PC-9 (cell line): ENCODE measurements at regions not wholly inside any gene's neighbourhood (a gene's known extent, or its start where the extent isn't known, plus 50 kb on each side); places are given as distances from the start of the nearest gene placed in this dataset.

Source experiments
- BruUV-seq: library from RNA; stranded (reverse); fragments of 400-500 nt; replicated peaks from 2 replicates; lab custom pipeline; 2021; lab: Mats Ljungman, UMichigan
- CTCF ChIA-PET: fragments of 300-600 bp; sonication (Branson Sonifier 250); formaldehyde crosslinking; loops from one replicate; lab custom pipeline; 2022; ENCODE audit warnings: antibody characterized with exemption; lab: Charles Lee
- POLR2A ChIA-PET: fragments of 300-600 bp; sonication (Branson Sonifier 250); formaldehyde crosslinking; loops from one replicate; lab custom pipeline; 2022; ENCODE audit warnings: antibody characterized with exemption; ENCODE audit not compliant: unreplicated experiment; lab: Charles Lee
- DNase-seq, 2 experiments: peaks; one replicate each; pipeline versions ENCODE4 v3.0.0 to v3.0.0-alpha.2; 2015 to 2022; ENCODE audit warnings: mixed read lengths in 1 of 2
- H2AFZ ChIP-seq: fragments of 200-600 bp; sonication (generic); 2 replicates; pipeline ENCODE4 v1.8.1; 2017; ENCODE audit warnings: antibody characterized with exemption
- H3F3A ChIP-seq: fragments of 200-600 bp; sonication (generic); 2 replicates; pipeline ENCODE4 v1.8.1; 2017; ENCODE audit warnings: antibody characterized with exemption, mild to moderate bottlenecking, low read depth; ENCODE audit not compliant: insufficient read depth
- H3K27ac ChIP-seq: fragments of 200-600 bp; sonication (generic); 2 replicates; pipeline ENCODE4 v1.6.1; 2016; ENCODE audit warnings: mixed run types
- H3K27me3 ChIP-seq: fragments of 200-600 bp; sonication (generic); 2 replicates; pipeline ENCODE4 v1.6.1; 2016; ENCODE audit warnings: low read depth, mixed run types; ENCODE audit not compliant: insufficient read depth
- H3K36me3 ChIP-seq: fragments of 200-600 bp; sonication (generic); 2 replicates; pipeline ENCODE4 v1.6.1; 2016; ENCODE audit warnings: low read depth, mixed run types
- H3K4me1 ChIP-seq: fragments of 200-600 bp; sonication (generic); replicated peaks from 2 replicates; pipeline ENCODE4 v1.6.1; 2016; ENCODE audit warnings: mixed run types; ENCODE audit not compliant: insufficient read depth
- H3K4me2 ChIP-seq: fragments of 200-600 bp; sonication (generic); 2 replicates; pipeline ENCODE4 v1.6.1; 2017; ENCODE audit warnings: mixed run types
- H3K4me3 ChIP-seq: fragments of 200-600 bp; sonication (generic); 2 replicates; pipeline ENCODE4 v1.6.1; 2016; ENCODE audit warnings: mixed run types
- H3K79me2 ChIP-seq: fragments of 200-600 bp; sonication (generic); 2 replicates; pipeline ENCODE4 v1.6.1; 2017; ENCODE audit warnings: low read depth, mixed run types
- H3K9me2 ChIP-seq: fragments of 200-600 bp; sonication (generic); 2 replicates; pipeline ENCODE4 v1.8.1; 2017; ENCODE audit warnings: mild to moderate bottlenecking; ENCODE audit not compliant: insufficient read depth
- H3K9me3 ChIP-seq: fragments of 200-600 bp; sonication (generic); 2 replicates; pipeline ENCODE4 v1.8.1; 2016; ENCODE audit warnings: low read depth; ENCODE audit not compliant: insufficient read depth
- H4K20me1 ChIP-seq: fragments of 200-600 bp; sonication (generic); 2 replicates; pipeline ENCODE4 v1.8.1; 2017; ENCODE audit not compliant: insufficient read depth
- CTCF ChIP-seq: fragments of 200-600 bp; sonication (generic); conservative IDR thresholded peaks from 2 replicates; pipeline ENCODE4 v1.6.1; 2017; ENCODE audit warnings: mixed run types, antibody characterized with exemption, mild to moderate bottlenecking, moderate library complexity
- EZH2 ChIP-seq: fragments of 200-600 bp; sonication (generic); IDR thresholded peaks from 2 replicates; pipeline ENCODE4 v1.8.0; 2017; ENCODE audit warnings: antibody characterized with exemption, low read depth
- intact Hi-C: fragments of 100-400 bp; cut with micrococcal nuclease; formaldehyde crosslinking; loops from one replicate; pipeline ENCODE4 v1.10.0; 2022; ENCODE audit not compliant: unreplicated experiment

DNA sequence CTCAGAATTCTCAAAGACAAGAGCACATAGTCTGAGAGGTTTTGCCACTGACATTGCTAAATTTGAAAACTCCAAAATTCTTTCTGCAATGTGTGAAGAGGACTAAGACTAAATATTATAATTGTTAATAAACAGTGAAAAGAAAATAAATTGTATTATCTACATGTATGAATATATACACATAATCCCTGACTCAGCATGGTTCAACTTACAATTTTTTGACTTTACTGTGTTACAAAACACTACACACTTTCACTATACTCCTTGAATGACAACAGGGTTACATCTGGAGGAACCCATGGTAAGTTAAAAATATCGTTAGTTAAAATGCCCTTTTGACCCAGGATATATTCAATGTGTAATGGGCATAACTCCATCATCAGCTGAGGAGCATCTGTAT is 2017.2 kb upstream of the TENM3 start:
- CTCF ChIA-PET, result no interaction called here

DNA sequence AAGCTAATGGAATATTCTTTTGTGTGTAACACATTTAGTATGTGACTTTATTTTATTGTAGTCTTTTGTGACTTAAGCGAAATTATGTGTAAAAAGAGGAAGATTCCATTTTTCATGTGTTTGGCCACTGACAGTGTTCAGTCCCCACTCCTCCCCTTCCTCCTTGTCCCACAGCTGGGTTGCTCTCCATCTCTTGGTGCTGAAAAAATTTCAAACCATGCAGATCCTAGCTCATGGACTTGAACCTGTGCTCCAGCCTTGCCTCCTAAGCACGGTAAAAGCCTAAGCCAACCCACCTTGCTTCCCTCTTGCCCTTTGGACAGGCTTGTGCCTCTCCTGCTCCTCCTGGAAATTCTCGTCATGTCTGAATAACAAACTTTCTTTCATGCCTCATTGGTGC is 2008.5 kb upstream of the TENM3 start:
- DNase-seq, result no peak
- ChIA-PET POLR2A (no interaction called here), CTCF (interaction anchor here (0.7 kb wide), 1 partner anchor 375 kb away, joined by 3 read pairs; no protein-coding TSS in a partner anchor)
- Histone ChIP-seq H3K27me3 (no peaks in the 10 kb centered on the region), H3K9me3 (no peaks in the 10 kb centered on the region), H3K36me3 (no peaks in the 10 kb centered on the region), H3K9me2 (no peaks in the 10 kb centered on the region), H3K79me2 (no peaks in the 10 kb centered on the region), H3K4me1 (no peaks in the 10 kb centered on the region), H2AFZ (no peak overlapping the region), H3K27ac (no peak overlapping the region), H3F3A (no peaks in the 10 kb centered on the region), H4K20me1 (no peaks in the 10 kb centered on the region), H3K4me2 (no peak overlapping the region), H3K4me3 (no peak overlapping the region)
- intact Hi-C loops, result no loop called here
- BruUV-seq, result no TSS peak
- TF ChIP-seq EZH2 (no peak), CTCF (no peak)

More for the DNA sequence above, 2017.2 kb upstream of the TENM3 start:
- no peak for DNase-seq
- Histone ChIP-seq H3K27ac (no peak overlapping the region), H3K4me3 (no peak overlapping the region), H3K9me3 (no peaks in the 10 kb centered on the region), H2AFZ (no peak overlapping the region), H3F3A (no peaks in the 10 kb centered on the region), H3K27me3 (no peaks in the 10 kb centered on the region), H3K4me1 (no peaks in the 10 kb centered on the region), H3K79me2 (no peaks in the 10 kb centered on the region), H3K4me2 (no peak overlapping the region), H3K36me3 (no peaks in the 10 kb centered on the region), H4K20me1 (no peaks in the 10 kb centered on the region), H3K9me2 (no peaks in the 10 kb centered on the region)
- POLR2A ChIA-PET, result no interaction called here
- TF ChIP-seq EZH2 (no peak), CTCF (no peak)
- intact Hi-C loops, result no loop called here
- no TSS peak for BruUV-seq

DNA sequence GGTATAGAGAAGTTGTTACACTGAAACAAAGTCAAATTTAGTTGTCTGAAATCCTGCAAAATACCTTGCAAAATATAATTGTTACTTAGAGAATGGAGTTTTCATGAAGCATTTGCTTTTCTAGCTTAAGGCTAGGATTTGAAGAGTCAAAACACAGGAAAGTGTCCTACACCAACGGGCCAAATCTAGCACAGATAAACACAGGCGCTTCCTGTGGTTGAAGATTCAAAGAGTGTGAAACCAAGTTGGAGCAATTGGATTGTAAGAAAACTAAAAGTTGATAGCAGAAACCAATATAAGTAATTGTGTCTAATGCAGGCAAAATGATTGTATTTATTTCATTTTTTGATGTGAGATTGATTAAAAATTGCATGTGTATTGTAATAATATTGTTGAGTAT is 2002.5 kb upstream of the TENM3 start:
- H3K4me2 ChIP-seq, result no peak overlapping the region
- H3K27me3 ChIP-seq, result no peaks in the 10 kb centered on the region
- no TSS peak for BruUV-seq
- DNase-seq, result no peak
- H3K79me2 ChIP-seq, result no peaks in the 10 kb centered on the region
- no peaks in the 10 kb centered on the region for H3K9me3 ChIP-seq
- H4K20me1 ChIP-seq, result no peaks in the 10 kb centered on the region
- H3F3A ChIP-seq, result no peaks in the 10 kb centered on the region
- POLR2A ChIA-PET, result no interaction called here
- no peak overlapping the region for H3K27ac ChIP-seq
- intact Hi-C loops, result no loop called here
- H3K4me3 ChIP-seq, result no peak overlapping the region
- no peak for TF ChIP-seq EZH2
- TF ChIP-seq CTCF, result no peak
- no peaks in the 10 kb centered on the region for H3K36me3 ChIP-seq
- H2AFZ ChIP-seq, result no peak overlapping the region
- CTCF ChIA-PET, result no interaction called here
- no peaks in the 10 kb centered on the region for H3K4me1 ChIP-seq
- no peaks in the 10 kb centered on the region for H3K9me2 ChIP-seq
